IMR-90 (cell line): ENCODE measurements at regions not wholly inside any gene's neighbourhood (a gene's known extent, or its start where the extent isn't known, plus 50 kb on each side); places are given as distances from the start of the nearest gene placed in this dataset.

ENCODE experiments used
- ATAC-seq: fragments of 200-7000 bp; cut with Tn5 transposase; 2 replicates; pipeline ENCODE4 v1.9.1; 2020; ENCODE audit warnings: low read depth, mild to moderate bottlenecking, moderate library complexity
- BruUV-seq: library from RNA; stranded (reverse); fragments of 400-500 nt; replicated peaks from 2 replicates; lab custom pipeline; 2021; lab: Mats Ljungman, UMichigan
- CTCF ChIA-PET: fragments of 300-600 bp; formaldehyde crosslinking; extraction: SDS; loops from one replicate; lab custom pipeline; 2021; ENCODE audit warnings: antibody characterized with exemption; lab: Yijun Ruan, JAX
- POLR2A ChIA-PET: fragments of 300-600 bp; sonication (Branson Sonifier 250); formaldehyde crosslinking; loops from one replicate; lab custom pipeline; 2022; ENCODE audit warnings: antibody characterized with exemption; ENCODE audit not compliant: unreplicated experiment; lab: Charles Lee
- DNase-seq: peaks from one replicate; pipeline ENCODE4 v3.0.0; 2013
- H2AFZ ChIP-seq: replicated peaks from 2 replicates; pipeline ENCODE3; 2013; ENCODE audit warnings: low read length, mild to moderate bottlenecking; ENCODE audit not compliant: poor library complexity
- H2AK5ac ChIP-seq: 2 replicates; pipeline ENCODE4 v1.6.1; 2013; ENCODE audit warnings: low read depth, low read length, inconsistent platforms
- H2AK9ac ChIP-seq: replicated peaks from 2 replicates; pipeline ENCODE3; 2013; ENCODE audit warnings: mild to moderate bottlenecking, low read depth, low read length, moderate library complexity; ENCODE audit not compliant: poor library complexity
- H2BK120ac ChIP-seq: 2 replicates; pipeline ENCODE4 v1.6.1; 2013; ENCODE audit warnings: low read depth, low read length, inconsistent platforms
- H2BK15ac ChIP-seq: 3 replicates; pipeline ENCODE4 v1.6.1; 2013; ENCODE audit warnings: low read depth, low read length, inconsistent platforms
- H2BK20ac ChIP-seq: 2 replicates; pipeline ENCODE4 v1.6.1; 2013; ENCODE audit warnings: low read depth, mild to moderate bottlenecking, inconsistent platforms, low read length, moderate library complexity
- H2BK5ac ChIP-seq: 2 replicates; pipeline ENCODE4 v1.6.1; 2013; ENCODE audit warnings: mild to moderate bottlenecking, low read depth, low read length, inconsistent platforms; ENCODE audit not compliant: poor library complexity, severe bottlenecking
- H3K14ac ChIP-seq: replicated peaks from 2 replicates; pipeline ENCODE4 v1.6.1; 2013; ENCODE audit warnings: low read depth, low read length, inconsistent platforms
- H3K18ac ChIP-seq: 2 replicates; pipeline ENCODE4 v1.6.1; 2013; ENCODE audit warnings: low read depth, low read length, control low read depth
- H3K23ac ChIP-seq: 2 replicates; pipeline ENCODE4 v1.6.1; 2013; ENCODE audit warnings: low read depth, low read length, inconsistent platforms
- H3K27ac ChIP-seq: 2 replicates; pipeline ENCODE4 v1.5.1; 2013; ENCODE audit warnings: mild to moderate bottlenecking, control low read depth, low read length; ENCODE audit not compliant: insufficient read depth
- H3K27me3 ChIP-seq: 2 replicates; pipeline ENCODE4 v1.6.1; 2013; ENCODE audit warnings: low read length; ENCODE audit not compliant: control insufficient read depth, insufficient read depth
- H3K36me3 ChIP-seq: 2 replicates; pipeline ENCODE4 v1.6.1; 2013; ENCODE audit warnings: low read length, mixed read lengths; ENCODE audit not compliant: control insufficient read depth, insufficient read depth
- H3K4ac ChIP-seq: 2 replicates; pipeline ENCODE4 v1.6.1; 2013; ENCODE audit warnings: low read depth, low read length, inconsistent platforms
- H3K4me1 ChIP-seq: 2 replicates; pipeline ENCODE4 v1.6.1; 2013; ENCODE audit warnings: low read length, mixed read lengths; ENCODE audit not compliant: control insufficient read depth, insufficient read depth
- H3K4me2 ChIP-seq: 2 replicates; pipeline ENCODE4 v1.6.1; 2013; ENCODE audit warnings: low read depth, mild to moderate bottlenecking, control low read depth, low read length, moderate library complexity
- H3K4me3 ChIP-seq: 2 replicates; pipeline ENCODE4 v1.5.1; 2013; ENCODE audit warnings: low read depth, mild to moderate bottlenecking, control low read depth, low read length, moderate library complexity; ENCODE audit not compliant: insufficient read depth
- H3K56ac ChIP-seq: 2 replicates; pipeline ENCODE4 v1.6.1; 2013; ENCODE audit warnings: low read length, inconsistent platforms; ENCODE audit not compliant: insufficient read depth; ENCODE audit errors: extremely low read depth
- H3K79me1 ChIP-seq, 2 experiments: 2 replicates each; pipeline ENCODE4 v1.6.1; 2013; ENCODE audit warnings: low read length in 2 of 2, inconsistent platforms in 1 of 2, low read depth in 1 of 2
- H3K9ac ChIP-seq: 2 replicates; pipeline ENCODE4 v1.6.1; 2013; ENCODE audit warnings: low read depth, low read length, control low read depth
- H3K9me1 ChIP-seq: 2 replicates; pipeline ENCODE4 v1.6.1; 2013; ENCODE audit warnings: low read length, inconsistent platforms; ENCODE audit not compliant: insufficient read depth
- H3K9me3 ChIP-seq: 2 replicates; pipeline ENCODE4 v1.6.1; 2013; ENCODE audit warnings: low read length; ENCODE audit not compliant: control insufficient read depth, insufficient read depth
- H4K20me1 ChIP-seq: 2 replicates; pipeline ENCODE4 v1.6.1; 2013; ENCODE audit warnings: low read length, inconsistent platforms; ENCODE audit not compliant: insufficient read depth
- H4K5ac ChIP-seq: 2 replicates; pipeline ENCODE4 v1.6.1; 2013; ENCODE audit warnings: mild to moderate bottlenecking, low read depth, low read length, control low read depth
- H4K8ac ChIP-seq, 2 experiments: 2 replicates each; pipeline ENCODE4 v1.6.1; 2013; ENCODE audit warnings: low read depth in 2 of 2, low read length in 2 of 2, control low read depth in 1 of 2, inconsistent platforms in 1 of 2
- H4K91ac ChIP-seq: 2 replicates; pipeline ENCODE4 v1.6.1; 2013; ENCODE audit warnings: low read depth, low read length, inconsistent platforms; ENCODE audit not compliant: insufficient read depth
- FOS ChIP-seq: fragments of 150-350 bp; IDR thresholded peaks from 2 replicates; pipeline ENCODE4 v1.6.1; 2016; ENCODE audit warnings: low read depth, low read length
- WGBS, 2 experiments: methylation state at CpG; one replicate each; pipeline versions ENCODE4 v1.1.5 to v1.1.7; 2013; ENCODE audit warnings: missing lambda C conversion rate in 2 of 2; ENCODE audit not compliant: insufficient read length in 1 of 2; ENCODE audit errors: extremely low coverage in 2 of 2; 5-methylcytosine and 5-hydroxymethylcytosine counted together
- dilution Hi-C: fragments of 300-500 bp; cut with HindIII; formaldehyde crosslinking; loops from one replicate; pipeline ENCODE4 v1.14.3; 2018; ENCODE audit warnings: low sequenced_read_pairs; ENCODE audit not compliant: unreplicated experiment
- in situ Hi-C: fragments of 300-500 bp; cut with MboI; formaldehyde crosslinking; loops from 3 replicates; pipeline ENCODE4 v1.14.3; 2019; ENCODE audit warnings: low sequenced_read_pairs, inconsistent platforms, mixed read lengths
- intact Hi-C: fragments of 100-400 bp; cut with micrococcal nuclease; formaldehyde crosslinking; loops from 2 replicates; pipeline ENCODE4 v1.10.0; 2022

DNA sequence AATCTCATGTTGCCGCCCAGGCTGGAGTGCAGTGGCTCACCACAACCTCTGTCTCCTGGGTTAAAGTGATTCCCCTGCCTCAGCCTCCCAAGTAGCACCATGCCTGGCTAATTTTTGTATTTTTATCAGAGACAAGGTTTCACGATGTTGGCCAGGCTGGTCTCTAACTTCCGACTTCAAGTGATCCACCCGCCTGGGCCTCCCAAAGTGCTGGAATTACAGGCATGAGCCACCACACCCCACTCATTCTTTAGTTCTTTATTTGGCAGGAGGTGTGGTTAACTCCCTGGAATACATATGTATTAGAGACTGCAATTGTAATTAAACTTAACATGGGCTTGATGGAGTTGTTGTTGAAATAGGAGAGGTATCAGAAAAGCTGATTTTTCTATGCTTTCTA lies 1396.9 kb upstream of the IGFBP7 start:
- no peak overlapping the region for H2AK5ac ChIP-seq
- DNase-seq (no peak), ATAC-seq (no peak)
- no peak overlapping the region for H3K14ac ChIP-seq
- no peak overlapping the region for H2AFZ ChIP-seq
- no peaks in the 10 kb centered on the region for H4K20me1 ChIP-seq
- WGBS, 2 experiments = no CpG with 5 or more reads among the region's 4 CpGs
- H4K5ac ChIP-seq = no peak overlapping the region
- no peak overlapping the region for H2BK120ac ChIP-seq
- no peaks in the 10 kb centered on the region for H3K27me3 ChIP-seq
- no peak overlapping the region for H3K56ac ChIP-seq
- no peak overlapping the region for H3K23ac ChIP-seq
- H4K91ac ChIP-seq = no peak overlapping the region
- H2BK20ac ChIP-seq = no peak overlapping the region
- CTCF ChIA-PET = no interaction called here
- H3K4me1 ChIP-seq = no peaks in the 10 kb centered on the region
- no peak overlapping the region for H3K4me3 ChIP-seq
- H3K4me2 ChIP-seq = no peak overlapping the region
- H3K79me1 ChIP-seq = no peaks in the 10 kb centered on the region
- no peaks in the 10 kb centered on the region for H3K36me3 ChIP-seq
- no peak overlapping the region for H4K8ac ChIP-seq
- no peaks in the 10 kb centered on the region for H3K9me1 ChIP-seq
- H3K18ac ChIP-seq = no peak overlapping the region
- in situ Hi-C loops = no loop called here
- dilution Hi-C loops = no loop called here
- 0 out of 2 replicates have a peak, but pooled peaks cover 2% of the 10 kb centered on the region for H3K9me3 ChIP-seq
- intact Hi-C loops = no loop called here
- POLR2A ChIA-PET = no interaction called here
- H3K4ac ChIP-seq = no peak overlapping the region
- H2BK5ac ChIP-seq = no peak overlapping the region
- H2AK9ac ChIP-seq = no peak overlapping the region
- no peak overlapping the region for H2BK15ac ChIP-seq
- no peak for TF ChIP-seq FOS
- H3K27ac ChIP-seq = no peak overlapping the region
- no peak overlapping the region for H3K9ac ChIP-seq
- no TSS peak for BruUV-seq
